GM18867 (cell line): ENCODE measurements at regions not wholly inside any gene's neighbourhood (a gene's known extent, or its start where the extent isn't known, plus 50 kb on each side); places are given as distances from the start of the nearest gene placed in this dataset.

Experiments used
- ATAC-seq: cut with Tn5 transposase; IDR thresholded peaks from one replicate; pipeline ENCODE4 v1.9.1; 2021; ENCODE audit warnings: mild to moderate bottlenecking, moderate library complexity; ENCODE audit not compliant: unreplicated experiment

- no peak for ATAC-seq
Measured at GRCh38 chr7:35399840-35400239, 145.9 kb upstream of the TBX20 start.

GRCh38 chr7:35399216-35399615 lies 145.3 kb upstream of the TBX20 start:
- no peak for ATAC-seq

GRCh38 chr7:35398518-35398917 lies 144.6 kb upstream of the TBX20 start:
- ATAC-seq = no peak

- no peak for ATAC-seq
Measured at GRCh38 chr7:35390146-35390545, 136.2 kb upstream of the TBX20 start.

GRCh38 chr7:35389636-35390035 lies 135.7 kb upstream of the TBX20 start:
- ATAC-seq = no peak

GRCh38 chr7:35386816-35387706 lies 133.2 kb upstream of the TBX20 start:
- no peak for ATAC-seq

GRCh38 chr7:35386082-35386815 lies 132.3 kb upstream of the TBX20 start:
- no peak for ATAC-seq

GRCh38 chr7:35384761-35385700 lies 131.1 kb upstream of the TBX20 start:
- no peak for ATAC-seq

GRCh38 chr7:35380739-35381224 lies 126.9 kb upstream of the TBX20 start:
- ATAC-seq = no peak

- ATAC-seq = no peak
Measured at GRCh38 chr7:35379481-35379880, 125.6 kb upstream of the TBX20 start.

- no peak for ATAC-seq
Measured at GRCh38 chr7:35375516-35375915, 121.6 kb upstream of the TBX20 start.

- no peak for ATAC-seq
Measured at GRCh38 chr7:35374858-35375257, 121.0 kb upstream of the TBX20 start.

- no peak for ATAC-seq
Measured at GRCh38 chr7:35371221-35371620, 117.3 kb upstream of the TBX20 start.

- ATAC-seq = no peak
Measured at GRCh38 chr7:35370687-35371086, 116.8 kb upstream of the TBX20 start.

GRCh38 chr7:35366167-35367155 lies 112.6 kb upstream of the TBX20 start:
- no peak for ATAC-seq

GRCh38 chr7:35365523-35365922 lies 111.6 kb upstream of the TBX20 start:
- no peak for ATAC-seq

- no peak for ATAC-seq
Measured at GRCh38 chr7:35362341-35362740, 108.4 kb upstream of the TBX20 start.

- ATAC-seq = no peak
Measured at GRCh38 chr7:35359423-35359822, 105.5 kb upstream of the TBX20 start.

- no peak for ATAC-seq
Measured at GRCh38 chr7:35356495-35356894, 102.6 kb upstream of the TBX20 start.

- ATAC-seq = no peak
Measured at GRCh38 chr7:35355911-35356310, 102.0 kb upstream of the TBX20 start.
